Lung (tissue), 11 donors: ENCODE measurements at regions not wholly inside any gene's neighbourhood (a gene's known extent, or its start where the extent isn't known, plus 50 kb on each side); places are given as distances from the start of the nearest gene placed in this dataset.

Source experiments
- ATAC-seq: fragments of 200-7000 bp; cut with Tn5 transposase; one replicate; pipeline ENCODE4 v1.9.1; 2020; ENCODE audit warnings: moderate number of reproducible peaks; ENCODE audit not compliant: insufficient read depth, low FRiP score
- DNase-seq, 3 donors: peaks; one replicate each; pipeline ENCODE4 v3.0.0-alpha.2; 2013 to 2017
- H3K27ac ChIP-seq, 2 donors: one replicate each; pipeline ENCODE4 v1.5.1; 2013; ENCODE audit warnings: mild to moderate bottlenecking in 2 of 2, moderate library complexity in 2 of 2, control low read depth in 1 of 2, inconsistent platforms in 1 of 2, low read depth in 1 of 2, low read length in 1 of 2
- H3K27me3 ChIP-seq, 3 donors: one replicate each; pipeline ENCODE4 v1.5.1; 2013; ENCODE audit warnings: low read length in 2 of 3; ENCODE audit not compliant: control insufficient read depth in 3 of 3, insufficient read depth in 3 of 3
- H3K36me3 ChIP-seq, 4 donors: one replicate each; pipeline ENCODE4 v1.5.1; 2013; ENCODE audit warnings: low read length in 4 of 4, mild to moderate bottlenecking in 1 of 4, moderate library complexity in 1 of 4; ENCODE audit not compliant: control insufficient read depth in 4 of 4, insufficient read depth in 4 of 4
- H3K4me1 ChIP-seq, 5 donors: one replicate each; pipeline ENCODE4 v1.5.1; 2013; ENCODE audit warnings: low read length in 5 of 5, mild to moderate bottlenecking in 2 of 5, moderate library complexity in 1 of 5; ENCODE audit not compliant: control insufficient read depth in 5 of 5, insufficient read depth in 5 of 5
- H3K4me3 ChIP-seq: one replicate; pipeline ENCODE4 v1.5.1; 2013; ENCODE audit warnings: mild to moderate bottlenecking, control low read depth, moderate library complexity
- H3K9ac ChIP-seq, 2 donors: one replicate each; pipeline ENCODE4 v1.5.1; 2013; ENCODE audit warnings: low read length in 2 of 2, control low read depth in 1 of 2; ENCODE audit not compliant: insufficient read depth in 1 of 2
- H3K9me3 ChIP-seq, 4 donors: one replicate each; pipeline ENCODE4 v1.5.1; 2013; ENCODE audit warnings: low read length in 3 of 4, mild to moderate bottlenecking in 1 of 4, moderate library complexity in 1 of 4; ENCODE audit not compliant: control insufficient read depth in 4 of 4, insufficient read depth in 3 of 4
- CTCF ChIP-seq: IDR thresholded peaks from 2 replicates; pipeline ENCODE4 v1.5.1; 2012; ENCODE audit warnings: mild to moderate bottlenecking; ENCODE audit errors: control extremely low read depth, extremely low read depth
- WGBS, 2 donors: extraction: QIAGEN DNeasy Blood & Tissue Kit; methylation state at CpG; one replicate each; pipeline ENCODE4 v1.1.7; 2013; 5-methylcytosine and 5-hydroxymethylcytosine counted together
- donor health status: control.
- donor health status: control.
- donor health status: Bipolar disorder and iron deficiency.
- donor health status: healthy.
- donor health status: DM: yes; HTN: yes; CAD: no.

GRCh38 chr3:31210068-31210645 is 315.7 kb upstream of the GADL1 start:
- H3K27ac ChIP-seq: no peak overlapping the region
- WGBS, 2 donors: 55 to 85% methylated on average over 5 of the region's 5 CpGs
- peaks cover 0 to 6% (median 0%) of the 10 kb centered on the region in 5 donors for H3K4me1 ChIP-seq
- no peak overlapping the region for H3K4me3 ChIP-seq
- no peak for DNase-seq
- H3K27me3 ChIP-seq: no peaks in the 10 kb centered on the region
- H3K9me3 ChIP-seq: no peaks in the 10 kb centered on the region
- no peak for ATAC-seq
- no peak for TF ChIP-seq CTCF
- H3K9ac ChIP-seq: no peak overlapping the region
- H3K36me3 ChIP-seq: no peaks in the 10 kb centered on the region

DNA sequence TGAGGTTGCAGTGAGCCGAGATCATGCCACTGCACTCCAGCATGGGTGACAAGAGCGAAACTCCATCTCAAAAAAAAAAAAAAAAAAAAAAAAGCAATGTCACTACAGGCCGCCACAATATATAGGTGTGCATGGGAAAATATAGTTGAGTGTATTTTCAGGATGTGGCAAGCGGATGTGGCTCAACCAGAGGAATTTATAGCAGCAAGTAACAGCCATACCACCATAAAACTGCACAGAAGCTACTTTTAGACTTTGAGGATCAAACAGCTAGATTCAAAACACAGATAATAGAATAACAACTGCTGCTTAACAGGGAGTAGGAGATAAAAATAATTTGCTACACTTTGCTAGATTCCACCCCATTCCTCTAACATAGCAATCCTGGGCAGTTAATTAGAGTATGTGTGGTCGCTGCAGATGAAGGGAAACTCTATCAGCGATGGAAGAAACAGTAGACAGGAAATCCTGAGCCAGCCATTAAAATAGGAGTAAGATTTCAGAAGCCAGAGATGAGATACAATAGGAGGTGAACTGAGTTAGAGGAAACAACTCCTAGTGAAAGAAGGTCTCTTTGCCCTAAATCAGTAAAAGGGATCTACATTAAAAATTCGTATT is 318.7 kb upstream of the STT3B start:
- TF ChIP-seq CTCF: no peak
- 28 to 60% methylated on average over 7 of the region's 7 CpGs for WGBS, 2 donors
- no peak overlapping the region for H3K9ac ChIP-seq
- ATAC-seq: no peak
- no peak overlapping the region for H3K27ac ChIP-seq
- H3K9me3 ChIP-seq: no peaks in the 10 kb centered on the region
- no peaks in the 10 kb centered on the region for H3K27me3 ChIP-seq
- no peaks in the 10 kb centered on the region for H3K36me3 ChIP-seq
- H3K4me3 ChIP-seq: no peak overlapping the region
- H3K4me1 ChIP-seq: peaks cover 0 to 6% (median 0%) of the 10 kb centered on the region in 5 donors
- no peak for DNase-seq

- Histone ChIP-seq H3K4me1 (peaks cover 0 to 4% (median 0%) of the 10 kb centered on the region in 5 donors), H3K27ac (no peak overlapping the region), H3K27me3 (no peaks in the 10 kb centered on the region), H3K9ac (no peak overlapping the region), H3K36me3 (no peaks in the 10 kb centered on the region), H3K4me3 (no peak overlapping the region), H3K9me3 (peaks cover 0 to 2% (median 0%) of the 10 kb centered on the region in 4 donors)
- ATAC-seq: no peak
- TF ChIP-seq CTCF: no peak
- DNase-seq: no peak
- WGBS, 2 donors: 93 to 97% methylated on average over 3 of the region's 3 CpGs
Observed at GRCh38 chr3:31218082-31218481, 314.6 kb upstream of the STT3B start.
